GM23338 (cell line): ENCODE measurements at regions not wholly inside any gene's neighbourhood (a gene's known extent, or its start where the extent isn't known, plus 50 kb on each side); places are given as distances from the start of the nearest gene placed in this dataset.

Experiments used
- ATAC-seq: fragments of 200-7000 bp; cut with Tn5 transposase; 3 replicates; pipeline ENCODE4 v1.9.1; 2020
- DNase-seq: peaks from one replicate; pipeline ENCODE4 v3.0.0-alpha.2; 2015; ENCODE audit warnings: low spot score
- H2AFZ ChIP-seq: fragments of 200-600 bp; sonication (generic); 2 replicates; pipeline ENCODE4 v1.8.0; 2016; ENCODE audit warnings: antibody characterized with exemption, mild to moderate bottlenecking, moderate library complexity
- H3F3A ChIP-seq: fragments of 200-600 bp; sonication (generic); replicated peaks from 2 replicates; pipeline ENCODE4 v1.8.0; 2017; ENCODE audit warnings: antibody characterized with exemption, mixed run types, low read depth
- H3K27ac ChIP-seq: fragments of 200-600 bp; sonication (generic); 2 replicates; pipeline ENCODE4 v1.6.1; 2016; ENCODE audit warnings: low read depth
- H3K27me3 ChIP-seq: fragments of 200-600 bp; sonication (generic); 2 replicates; pipeline ENCODE4 v1.8.0; 2016; ENCODE audit warnings: mild to moderate bottlenecking, mixed run types, moderate library complexity; ENCODE audit not compliant: insufficient read depth
- H3K36me3 ChIP-seq: fragments of 200-600 bp; sonication (generic); 2 replicates; pipeline ENCODE4 v1.8.0; 2016; ENCODE audit warnings: mild to moderate bottlenecking; ENCODE audit not compliant: insufficient read depth
- H3K4me1 ChIP-seq: fragments of 200-600 bp; sonication (generic); 2 replicates; pipeline ENCODE4 v1.8.0; 2016; ENCODE audit warnings: mild to moderate bottlenecking, moderate library complexity; ENCODE audit not compliant: insufficient read depth
- H3K4me2 ChIP-seq: fragments of 200-600 bp; sonication (generic); 2 replicates; pipeline ENCODE4 v1.7.1; 2017; ENCODE audit warnings: mixed run types
- H3K4me3 ChIP-seq: fragments of 200-600 bp; sonication (generic); 2 replicates; pipeline ENCODE4 v1.6.1; 2016; ENCODE audit warnings: mixed run types
- H3K79me2 ChIP-seq: fragments of 200-600 bp; sonication (generic); replicated peaks from 2 replicates; pipeline ENCODE4 v1.8.0; 2017; ENCODE audit warnings: mild to moderate bottlenecking; ENCODE audit not compliant: insufficient read depth
- H3K9me2 ChIP-seq: fragments of 200-600 bp; sonication (generic); 2 replicates; pipeline ENCODE4 v1.8.0; 2017; ENCODE audit not compliant: insufficient read depth
- H4K20me1 ChIP-seq: fragments of 200-600 bp; sonication (generic); replicated peaks from 2 replicates; pipeline ENCODE4 v1.8.0; 2017; ENCODE audit warnings: mild to moderate bottlenecking; ENCODE audit not compliant: insufficient read depth
- H3K27ac Mint-ChIP-seq: 2 replicates; pipeline ENCODE4 v1.8.0; 2020; ENCODE audit warnings: inconsistent platforms, mild to moderate bottlenecking, moderate library complexity, mixed read lengths
- H3K27me3 Mint-ChIP-seq: 3 replicates; pipeline ENCODE4 v1.8.0; 2022; ENCODE audit warnings: low read depth, mild to moderate bottlenecking, moderate library complexity, mixed read lengths, inconsistent platforms; ENCODE audit not compliant: insufficient read depth, poor library complexity
- H3K36me3 Mint-ChIP-seq: 3 replicates; pipeline ENCODE4 v1.8.0; 2021; ENCODE audit warnings: low read depth, mild to moderate bottlenecking, inconsistent platforms, moderate library complexity, mixed read lengths
- H3K4me1 Mint-ChIP-seq: 3 replicates; pipeline ENCODE4 v1.8.0; 2020; ENCODE audit warnings: mild to moderate bottlenecking, inconsistent platforms, mixed read lengths
- H3K4me3 Mint-ChIP-seq: 3 replicates; pipeline ENCODE4 v1.8.0; 2021; ENCODE audit warnings: moderate library complexity, mild to moderate bottlenecking, inconsistent platforms, mixed read lengths
- H3K9me3 Mint-ChIP-seq: 3 replicates; pipeline ENCODE4 v1.8.0; 2020; ENCODE audit warnings: moderate library complexity, mild to moderate bottlenecking, inconsistent platforms, mixed read lengths
- CREB1 ChIP-seq: fragments of 250-450 bp; sonication (Bioruptor Pico); IDR thresholded peaks from 2 replicates; pipeline ENCODE4 v1.5.0; 2020; ENCODE audit warnings: low read depth, mild to moderate bottlenecking, moderate library complexity
- CTCF ChIP-seq, 2 experiments: fragments of 200-600 bp in 1 of 2; sonication (generic) in 1 of 2; conservative IDR thresholded peaks; 2 replicates each; pipeline versions ENCODE4 v1.5.1 to v1.6.1; 2016 to 2017; ENCODE audit warnings: antibody characterized with exemption in 2 of 2, low read depth in 2 of 2, mild to moderate bottlenecking in 2 of 2, moderate library complexity in 1 of 2
- ETS1 ChIP-seq: IDR thresholded peaks from 2 replicates; pipeline ENCODE4 v1.6.1; 2016; ENCODE audit warnings: antibody characterized with exemption
- EZH2 ChIP-seq: fragments of 200-600 bp; sonication (generic); IDR thresholded peaks from one replicate; pipeline ENCODE4 v1.8.0; 2017; ENCODE audit warnings: antibody characterized with exemption, mild to moderate bottlenecking, low read depth; ENCODE audit not compliant: unreplicated experiment
- EZH2phosphoT487 ChIP-seq: fragments of 200-600 bp; sonication (generic); IDR thresholded peaks from one replicate; pipeline ENCODE4 v1.8.1; 2018; ENCODE audit warnings: antibody characterized with exemption; ENCODE audit not compliant: unreplicated experiment
- JUNB ChIP-seq: IDR thresholded peaks from one replicate; pipeline ENCODE4 v1.6.1; 2016; ENCODE audit warnings: antibody characterized with exemption; ENCODE audit not compliant: unreplicated experiment
- NANOG ChIP-seq: IDR thresholded peaks from 2 replicates; pipeline ENCODE4 v1.6.1; 2016; ENCODE audit warnings: antibody characterized with exemption, borderline replicate concordance
- POLR2AphosphoS5 ChIP-seq: IDR thresholded peaks from 2 replicates; pipeline ENCODE4 v1.6.1; 2016; ENCODE audit warnings: antibody characterized with exemption, low read depth
- REST ChIP-seq: IDR thresholded peaks from one replicate; pipeline ENCODE4 v1.6.1; 2018; ENCODE audit warnings: antibody characterized with exemption; ENCODE audit not compliant: unreplicated experiment
- STAT1 ChIP-seq: IDR thresholded peaks from one replicate; pipeline ENCODE4 v1.6.1; 2016; ENCODE audit warnings: antibody characterized with exemption; ENCODE audit not compliant: unreplicated experiment
- ZNF114 ChIP-seq: fragments of 250-450 bp; sonication (Bioruptor Pico); IDR thresholded peaks from 2 replicates; pipeline ENCODE4 v1.5.0; 2020; ENCODE audit warnings: mild to moderate bottlenecking, moderate library complexity
- ZNF331 ChIP-seq: fragments of 250-450 bp; sonication (Bioruptor Pico); IDR thresholded peaks from 2 replicates; pipeline ENCODE4 v1.5.0; 2020; ENCODE audit warnings: low read depth, mild to moderate bottlenecking, moderate library complexity
- ZNF462 ChIP-seq: fragments of 250-450 bp; sonication (Bioruptor Pico); IDR thresholded peaks from 2 replicates; pipeline ENCODE4 v1.5.0; 2020; ENCODE audit warnings: mild to moderate bottlenecking, moderate library complexity

- H3K4me3 ChIP-seq, result no peak overlapping the region
- peaks cover 42% of the 10 kb centered on the region for H3K4me1 ChIP-seq
- Mint-ChIP-seq H3K27ac (no peak overlapping the region), H3K4me1 (peaks cover 51% of the 10 kb centered on the region), H3K27me3 (peaks cover 8% of the 10 kb centered on the region), H3K4me3 (no peak overlapping the region), H3K9me3 (peaks cover 4% of the 10 kb centered on the region; the same call in 2 of the 3 replicates), H3K36me3 (peaks cover 3% of the 10 kb centered on the region)
- peaks cover 18% of the 10 kb centered on the region for H3F3A ChIP-seq
- no peaks in the 10 kb centered on the region for H3K79me2 ChIP-seq
- no peaks in the 10 kb centered on the region; the same call in 1 of the 2 replicates for H3K27me3 ChIP-seq
- no peak overlapping the region for H3K4me2 ChIP-seq
- DNase-seq, result no peak
- no peak for ATAC-seq
- H2AFZ ChIP-seq, result peak overlapping the region; percentile 78; the same call in 1 of the 2 replicates
- H3K9me2 ChIP-seq, result no peaks in the 10 kb centered on the region
- no peak overlapping the region for H3K27ac ChIP-seq
- H3K36me3 ChIP-seq, result no peaks in the 10 kb centered on the region
- H4K20me1 ChIP-seq, result no peaks in the 10 kb centered on the region
- TF ChIP-seq CREB1, result no peak
- TF ChIP-seq JUNB, result no peak
- TF ChIP-seq ZNF331 (CRISPR knock-in tag), result no peak
- TF ChIP-seq POLR2AphosphoS5, result no peak
- no peak for TF ChIP-seq NANOG
- no peak for TF ChIP-seq EZH2phosphoT487
- no peak for TF ChIP-seq STAT1
- TF ChIP-seq REST, result no peak
- no peak for TF ChIP-seq ETS1
- no peak for TF ChIP-seq ZNF114 (CRISPR knock-in tag)
- no peak for TF ChIP-seq EZH2
- no peak for TF ChIP-seq ZNF462 (CRISPR knock-in tag)
- TF ChIP-seq CTCF (conservative IDR thresholded peaks at IDR 0.05; ENCODE audit: low read depth in 2 of 2), result no peak
Observed at GRCh38 chr2:128494307-128494639, 175.6 kb upstream of the HS6ST1 start.
